Prostate gland (tissue), 2 donors: ENCODE measurements at regions not wholly inside any gene's neighbourhood (a gene's known extent, or its start where the extent isn't known, plus 50 kb on each side); places are given as distances from the start of the nearest gene placed in this dataset.
"Not testable (repeated sequence)": the region's sequence is repeated elsewhere in the genome, so short reads cannot be mapped to it uniquely, and the experiment has no call there.

Experiments used
- DNase-seq: peaks from one replicate; pipeline ENCODE4 v3.0.0-alpha.2; 2019; ENCODE audit warnings: low spot score
- H3K27ac ChIP-seq, 2 donors: fragments of 200-600 bp; sonication (generic); 2 replicates each; pipeline ENCODE4 v1.5.1; 2017 to 2019
- H3K27me3 ChIP-seq: fragments of 200-600 bp; sonication (generic); replicated peaks from 2 replicates; pipeline ENCODE4 v1.5.1; 2019; ENCODE audit not compliant: insufficient read depth
- H3K36me3 ChIP-seq, 2 donors: fragments of 200-600 bp; sonication (generic); 1 replicate in 1 of 2; 2 replicates in 1 of 2; pipeline versions ENCODE4 v1.5.1 to v1.8.1; 2017 to 2019
- H3K4me1 ChIP-seq: fragments of 200-600 bp; sonication (generic); replicated peaks from 2 replicates; pipeline ENCODE4 v1.5.1; 2019
- H3K4me3 ChIP-seq, 2 donors: fragments of 200-600 bp; sonication (generic); 2 replicates each; pipeline ENCODE4 v1.5.1; 2017 to 2019
- H3K9me3 ChIP-seq: fragments of 200-600 bp; sonication (generic); 2 replicates; pipeline ENCODE4 v1.5.1; 2017
- CTCF ChIP-seq, 4 experiments: fragments of 200-600 bp in 2 of 4; fragments of 450-650 bp in 2 of 4; sonication (generic) in 2 of 4; IDR thresholded peaks; 1 replicate in 3 of 4; 2 replicates in 1 of 4; pipeline ENCODE4 v1.5.1; 2016 to 2019; ENCODE audit warnings: antibody characterized with exemption in 4 of 4, mild to moderate bottlenecking in 2 of 4, moderate library complexity in 2 of 4
- POLR2AphosphoS5 ChIP-seq: sonication (generic); formaldehyde crosslinking; IDR thresholded peaks from one replicate; pipeline ENCODE4 v1.6.1; 2017; ENCODE audit warnings: antibody characterized with exemption
- WGBS: methylation state at CpG from one replicate; pipeline ENCODE4 v1.1.5; 2018; 5-methylcytosine and 5-hydroxymethylcytosine counted together
- intact Hi-C: fragments of 100-400 bp; cut with DNase I; formaldehyde crosslinking; loops from one replicate; pipeline ENCODE4 v1.14.2; 2022

- H3K27ac ChIP-seq, H3K36me3 ChIP-seq, intact Hi-C loops, H3K27me3 ChIP-seq, H3K9me3 ChIP-seq, H3K4me1 ChIP-seq, DNase-seq, H3K4me3 ChIP-seq: not testable (repeated sequence)
- TF ChIP-seq CTCF (IDR thresholded peaks at IDR 0.05), result peak in 2 of 4 experiments; percentile 19 to 25
- WGBS, result 88% methylated on average over 2 of the region's 2 CpGs
These were observed 147.2 kb upstream of the POMZP3 start for GRCh38 chr7:76774279-76774678.

GRCh38 chr7:76771980-76772379, 144.9 kb upstream of the POMZP3 start:
- WGBS, result 57% methylated on average over 1 of the region's 1 CpG
- H3K9me3 ChIP-seq, H3K27me3 ChIP-seq, intact Hi-C loops, H3K36me3 ChIP-seq, H3K4me3 ChIP-seq, H3K4me1 ChIP-seq, H3K27ac ChIP-seq, DNase-seq: not testable (repeated sequence)

- WGBS, result 90% methylated on average over 3 of the region's 3 CpGs
- H3K27me3 ChIP-seq, intact Hi-C loops, H3K4me1 ChIP-seq, H3K36me3 ChIP-seq, H3K27ac ChIP-seq, DNase-seq, H3K9me3 ChIP-seq, H3K4me3 ChIP-seq: not testable (repeated sequence)
These were observed 136.9 kb upstream of the POMZP3 start for GRCh38 chr7:76763977-76764376.

- H3K4me3 ChIP-seq, H3K4me1 ChIP-seq, H3K9me3 ChIP-seq, H3K36me3 ChIP-seq, H3K27me3 ChIP-seq, intact Hi-C loops, DNase-seq, H3K27ac ChIP-seq: not testable (repeated sequence)
These were observed 133.6 kb upstream of the POMZP3 start for GRCh38 chr7:76760546-76761220.

GRCh38 chr7:76739538-76739937, 112.5 kb upstream of the POMZP3 start:
- intact Hi-C loops, H3K4me3 ChIP-seq, DNase-seq, H3K27ac ChIP-seq, H3K36me3 ChIP-seq, H3K9me3 ChIP-seq, H3K4me1 ChIP-seq, H3K27me3 ChIP-seq: not testable (repeated sequence)
- WGBS, result 53% methylated on average over 4 of the region's 4 CpGs

GRCh38 chr7:76736724-76737123, 109.6 kb upstream of the POMZP3 start:
- not testable (repeated sequence) for DNase-seq

GRCh38 chr7:76736091-76736490, 109.0 kb upstream of the POMZP3 start:
- H3K4me3 ChIP-seq, H3K36me3 ChIP-seq, H3K27me3 ChIP-seq, H3K4me1 ChIP-seq, intact Hi-C loops, H3K27ac ChIP-seq, H3K9me3 ChIP-seq, DNase-seq: not testable (repeated sequence)
- 89% methylated on average over 1 of the region's 1 CpG for WGBS

More at GRCh38 chr7:76736724-76737123, 109.6 kb upstream of the POMZP3 start:
- WGBS, result 48% methylated on average over 2 of the region's 2 CpGs
- H3K4me3 ChIP-seq, H3K4me1 ChIP-seq, intact Hi-C loops, H3K27ac ChIP-seq, H3K9me3 ChIP-seq, H3K36me3 ChIP-seq, H3K27me3 ChIP-seq: not testable (repeated sequence)

GRCh38 chr7:76735668-76736067, 108.6 kb upstream of the POMZP3 start:
- DNase-seq, H3K4me1 ChIP-seq, intact Hi-C loops, H3K27me3 ChIP-seq, H3K36me3 ChIP-seq, H3K27ac ChIP-seq, H3K4me3 ChIP-seq, H3K9me3 ChIP-seq: not testable (repeated sequence)
- WGBS, result 100% methylated on average over 1 of the region's 1 CpG

GRCh38 chr7:76728571-76728974, 101.5 kb upstream of the POMZP3 start:
- TF ChIP-seq POLR2AphosphoS5, result peak; percentile 38
- DNase-seq, result peak; percentile 25
- intact Hi-C loops, H3K27me3 ChIP-seq, H3K4me1 ChIP-seq, H3K9me3 ChIP-seq, H3K36me3 ChIP-seq: not testable (repeated sequence)
- H3K4me3 ChIP-seq, result peak overlapping the region; percentile 35 to 40
- 49% methylated on average over 14 of the region's 23 CpGs for WGBS
- H3K27ac ChIP-seq, result peak overlapping the region in 1 of 2 donors; percentile 45

GRCh38 chr7:76723928-76724327, 96.8 kb upstream of the POMZP3 start:
- H3K4me3 ChIP-seq, H3K36me3 ChIP-seq, H3K27me3 ChIP-seq, H3K9me3 ChIP-seq, DNase-seq, H3K4me1 ChIP-seq, intact Hi-C loops, H3K27ac ChIP-seq: not testable (repeated sequence)
- WGBS, result 0% methylated on average over 2 of the region's 3 CpGs

- DNase-seq, H3K9me3 ChIP-seq, H3K4me3 ChIP-seq, H3K36me3 ChIP-seq, intact Hi-C loops, H3K4me1 ChIP-seq, H3K27ac ChIP-seq, H3K27me3 ChIP-seq: not testable (repeated sequence)
- WGBS, result 87% methylated on average over 4 of the region's 4 CpGs
These were observed 89.5 kb upstream of the POMZP3 start for GRCh38 chr7:76716551-76716950.

GRCh38 chr7:76712926-76713325, 85.8 kb upstream of the POMZP3 start:
- H3K4me1 ChIP-seq, H3K36me3 ChIP-seq, H3K4me3 ChIP-seq, intact Hi-C loops, H3K27me3 ChIP-seq, H3K9me3 ChIP-seq, DNase-seq, H3K27ac ChIP-seq: not testable (repeated sequence)
- 80% methylated on average over 3 of the region's 3 CpGs for WGBS
